PC-9 (cell line): ENCODE measurements at regions not wholly inside any gene's neighbourhood (a gene's known extent, or its start where the extent isn't known, plus 50 kb on each side); places are given as distances from the start of the nearest gene placed in this dataset.
A peak's percentile ranks its signal among the peaks of the same experiment; 100 is the strongest.

Experiments used
- BruUV-seq: library from RNA; stranded (reverse); fragments of 400-500 nt; replicated peaks from 2 replicates; lab custom pipeline; 2021; lab: Mats Ljungman, UMichigan
- CTCF ChIA-PET: fragments of 300-600 bp; sonication (Branson Sonifier 250); formaldehyde crosslinking; loops from one replicate; lab custom pipeline; 2022; ENCODE audit warnings: antibody characterized with exemption; lab: Charles Lee
- POLR2A ChIA-PET: fragments of 300-600 bp; sonication (Branson Sonifier 250); formaldehyde crosslinking; loops from one replicate; lab custom pipeline; 2022; ENCODE audit warnings: antibody characterized with exemption; ENCODE audit not compliant: unreplicated experiment; lab: Charles Lee
- DNase-seq, 2 experiments: peaks; one replicate each; pipeline versions ENCODE4 v3.0.0 to v3.0.0-alpha.2; 2015 to 2022; ENCODE audit warnings: mixed read lengths in 1 of 2
- H2AFZ ChIP-seq: fragments of 200-600 bp; sonication (generic); 2 replicates; pipeline ENCODE4 v1.8.1; 2017; ENCODE audit warnings: antibody characterized with exemption
- H3F3A ChIP-seq: fragments of 200-600 bp; sonication (generic); 2 replicates; pipeline ENCODE4 v1.8.1; 2017; ENCODE audit warnings: antibody characterized with exemption, mild to moderate bottlenecking, low read depth; ENCODE audit not compliant: insufficient read depth
- H3K27ac ChIP-seq: fragments of 200-600 bp; sonication (generic); 2 replicates; pipeline ENCODE4 v1.6.1; 2016; ENCODE audit warnings: mixed run types
- H3K27me3 ChIP-seq: fragments of 200-600 bp; sonication (generic); 2 replicates; pipeline ENCODE4 v1.6.1; 2016; ENCODE audit warnings: low read depth, mixed run types; ENCODE audit not compliant: insufficient read depth
- H3K36me3 ChIP-seq: fragments of 200-600 bp; sonication (generic); 2 replicates; pipeline ENCODE4 v1.6.1; 2016; ENCODE audit warnings: low read depth, mixed run types
- H3K4me1 ChIP-seq: fragments of 200-600 bp; sonication (generic); replicated peaks from 2 replicates; pipeline ENCODE4 v1.6.1; 2016; ENCODE audit warnings: mixed run types; ENCODE audit not compliant: insufficient read depth
- H3K4me2 ChIP-seq: fragments of 200-600 bp; sonication (generic); 2 replicates; pipeline ENCODE4 v1.6.1; 2017; ENCODE audit warnings: mixed run types
- H3K4me3 ChIP-seq: fragments of 200-600 bp; sonication (generic); 2 replicates; pipeline ENCODE4 v1.6.1; 2016; ENCODE audit warnings: mixed run types
- H3K79me2 ChIP-seq: fragments of 200-600 bp; sonication (generic); 2 replicates; pipeline ENCODE4 v1.6.1; 2017; ENCODE audit warnings: low read depth, mixed run types
- H3K9me2 ChIP-seq: fragments of 200-600 bp; sonication (generic); 2 replicates; pipeline ENCODE4 v1.8.1; 2017; ENCODE audit warnings: mild to moderate bottlenecking; ENCODE audit not compliant: insufficient read depth
- H3K9me3 ChIP-seq: fragments of 200-600 bp; sonication (generic); 2 replicates; pipeline ENCODE4 v1.8.1; 2016; ENCODE audit warnings: low read depth; ENCODE audit not compliant: insufficient read depth
- H4K20me1 ChIP-seq: fragments of 200-600 bp; sonication (generic); 2 replicates; pipeline ENCODE4 v1.8.1; 2017; ENCODE audit not compliant: insufficient read depth
- CTCF ChIP-seq: fragments of 200-600 bp; sonication (generic); conservative IDR thresholded peaks from 2 replicates; pipeline ENCODE4 v1.6.1; 2017; ENCODE audit warnings: mixed run types, antibody characterized with exemption, mild to moderate bottlenecking, moderate library complexity
- EZH2 ChIP-seq: fragments of 200-600 bp; sonication (generic); IDR thresholded peaks from 2 replicates; pipeline ENCODE4 v1.8.0; 2017; ENCODE audit warnings: antibody characterized with exemption, low read depth
- intact Hi-C: fragments of 100-400 bp; cut with micrococcal nuclease; formaldehyde crosslinking; loops from one replicate; pipeline ENCODE4 v1.10.0; 2022; ENCODE audit not compliant: unreplicated experiment

GRCh38 chr6:74879234-74879633, 326.6 kb downstream of the COL12A1 start:
- Histone ChIP-seq H3F3A (no peaks in the 10 kb centered on the region), H3K4me3 (no peak overlapping the region), H3K9me2 (0 out of 2 replicates have a peak, but pooled peaks cover 7% of the 10 kb centered on the region), H4K20me1 (no peaks in the 10 kb centered on the region), H3K4me2 (no peak overlapping the region), H2AFZ (0 out of 2 replicates have a peak overlapping the region, but pooled peaks have one; percentile 48), H3K27ac (no peak overlapping the region), H3K4me1 (no peaks in the 10 kb centered on the region), H3K27me3 (no peaks in the 10 kb centered on the region), H3K36me3 (no peaks in the 10 kb centered on the region), H3K79me2 (no peaks in the 10 kb centered on the region), H3K9me3 (no peaks in the 10 kb centered on the region)
- TF ChIP-seq CTCF (no peak), EZH2 (no peak)
- POLR2A ChIA-PET: no interaction called here
- intact Hi-C loops: no loop called here
- no TSS peak for BruUV-seq
- CTCF ChIA-PET: no interaction called here
- DNase-seq: peak in 1 of 2 experiments; percentile 43

- Histone ChIP-seq H3K4me3 (no peak overlapping the region), H3F3A (no peaks in the 10 kb centered on the region), H3K9me3 (no peaks in the 10 kb centered on the region), H3K27me3 (no peaks in the 10 kb centered on the region), H3K4me2 (no peak overlapping the region), H3K79me2 (no peaks in the 10 kb centered on the region), H3K27ac (no peak overlapping the region), H3K36me3 (no peaks in the 10 kb centered on the region), H4K20me1 (no peaks in the 10 kb centered on the region), H2AFZ (no peak overlapping the region), H3K9me2 (0 out of 2 replicates have a peak, but pooled peaks cover 7% of the 10 kb centered on the region), H3K4me1 (no peaks in the 10 kb centered on the region)
- DNase-seq: no peak
- BruUV-seq: no TSS peak
- TF ChIP-seq CTCF (no peak), EZH2 (no peak)
- intact Hi-C loops: no loop called here
- CTCF ChIA-PET: interaction anchor here (0.7 kb wide), 1 partner anchor 331 kb away, joined by 3 read pairs; the partner anchor contains the start of gene COL12A1
- POLR2A ChIA-PET: no interaction called here
Measured at GRCh38 chr6:74875193-74875592, 330.7 kb downstream of the COL12A1 start.

GRCh38 chr6:74872754-74873476, 332.9 kb downstream of the COL12A1 start:
- Histone ChIP-seq H3K9me3 (no peaks in the 10 kb centered on the region), H3K36me3 (no peaks in the 10 kb centered on the region), H3F3A (no peaks in the 10 kb centered on the region), H3K27me3 (no peaks in the 10 kb centered on the region), H3K9me2 (0 out of 2 replicates have a peak, but pooled peaks cover under 1% of the 10 kb centered on the region), H3K4me1 (no peaks in the 10 kb centered on the region), H3K4me2 (no peak overlapping the region), H3K79me2 (no peaks in the 10 kb centered on the region), H2AFZ (no peak overlapping the region), H3K4me3 (no peak overlapping the region), H3K27ac (no peak overlapping the region), H4K20me1 (no peaks in the 10 kb centered on the region)
- CTCF ChIA-PET: no interaction called here
- intact Hi-C loops: no loop called here
- no TSS peak for BruUV-seq
- DNase-seq: no peak
- POLR2A ChIA-PET: no interaction called here
- TF ChIP-seq CTCF (no peak), EZH2 (no peak)
